Erythroblast (primary cell): ENCODE measurements at regions not wholly inside any gene's neighbourhood (a gene's known extent, or its start where the extent isn't known, plus 50 kb on each side); places are given as distances from the start of the nearest gene placed in this dataset.

Experiments used
- GATA1 ChIP-seq: IDR thresholded peaks from 2 replicates; pipeline ENCODE4 v1.6.1; 2011; ENCODE audit warnings: low read depth, mild to moderate bottlenecking, control low read depth, low read length, moderate library complexity
- POLR2A ChIP-seq: IDR thresholded peaks from 2 replicates; pipeline ENCODE4 v1.6.1; 2011; ENCODE audit warnings: mild to moderate bottlenecking, low read length

GRCh38 chr4:97305351-97305750 lies 837.9 kb downstream of the STPG2 start:
- TF ChIP-seq POLR2A (no peak), GATA1 (no peak)
